HEK293 (cell line): ENCODE measurements at regions not wholly inside any gene's neighbourhood (a gene's known extent, or its start where the extent isn't known, plus 50 kb on each side); places are given as distances from the start of the nearest gene placed in this dataset.

Experiments
- CTCF ChIA-PET: fragments of 350-600 bp; formaldehyde crosslinking; extraction: SDS; loops from one replicate; lab custom pipeline; 2021; ENCODE audit warnings: antibody characterized with exemption; lab: Yijun Ruan, JAX
- POLR2A ChIA-PET: fragments of 300-600 bp; formaldehyde crosslinking; extraction: SDS; loops from one replicate; lab custom pipeline; 2020; ENCODE audit warnings: antibody characterized with exemption, inconsistent platforms; lab: Yijun Ruan, JAX
- H3K27ac ChIP-seq: fragments of 200-500 bp; sonication (Bioruptor generic); 2 replicates; pipeline ENCODE4 v1.5.1; 2014; ENCODE audit warnings: low read depth, low read length, control low read depth, inconsistent platforms; ENCODE audit errors: extremely low read depth
- H3K36me3 ChIP-seq, 2 experiments: fragments of 200-500 bp in 1 of 2; sonication (Bioruptor generic) in 1 of 2; 1 replicate in 1 of 2; 2 replicates in 1 of 2; pipeline ENCODE4 v1.5.1; 2014 to 2017; ENCODE audit warnings: inconsistent platforms in 2 of 2, low read length in 2 of 2; ENCODE audit not compliant: control insufficient read depth in 2 of 2, insufficient read depth in 1 of 2
- H3K4me1 ChIP-seq: fragments of 200-500 bp; sonication (Bioruptor generic); 2 replicates; pipeline ENCODE4 v1.5.1; 2014; ENCODE audit warnings: mild to moderate bottlenecking, low read length, inconsistent platforms; ENCODE audit not compliant: control insufficient read depth, insufficient read depth
- H3K4me3 ChIP-seq: 2 replicates; pipeline ENCODE4 v1.5.1; 2011; ENCODE audit warnings: low read depth, mild to moderate bottlenecking, control low read depth, low read length, moderate library complexity
- H3K9me3 ChIP-seq: fragments of 200-500 bp; sonication (Bioruptor generic); 2 replicates; pipeline ENCODE4 v1.5.1; 2014; ENCODE audit warnings: low read depth, low read length, inconsistent platforms; ENCODE audit not compliant: control insufficient read depth, insufficient read depth
- KLF10 ChIP-seq: fragments of 450-650 bp; IDR thresholded peaks from 2 replicates; pipeline ENCODE4 v1.5.1; 2018; ENCODE audit warnings: missing biosample characterization, mild to moderate bottlenecking, missing genetic modification characterization
- KLF16 ChIP-seq: fragments of 450-650 bp; formaldehyde crosslinking; IDR thresholded peaks from 2 replicates; pipeline ENCODE4 v1.5.1; 2017; ENCODE audit warnings: missing biosample characterization, missing genetic modification characterization
- MEIS1 ChIP-seq: sonication (generic); formaldehyde crosslinking; IDR thresholded peaks from 2 replicates; pipeline ENCODE4 v1.8.1; 2022; ENCODE audit warnings: missing genetic modification reagents, mild to moderate bottlenecking, borderline replicate concordance
- WT1 ChIP-seq: fragments of 450-650 bp; formaldehyde crosslinking; IDR thresholded peaks from 2 replicates; pipeline ENCODE4 v1.5.1; 2016; ENCODE audit warnings: missing biosample characterization, missing genetic modification characterization
- YY1 ChIP-seq: fragments of 450-650 bp; formaldehyde crosslinking; IDR thresholded peaks from 2 replicates; pipeline ENCODE4 v1.5.1; 2018; ENCODE audit warnings: missing biosample characterization, missing genetic modification characterization
- ZBTB48 ChIP-seq: fragments of 450-650 bp; formaldehyde crosslinking; IDR thresholded peaks from 2 replicates; pipeline ENCODE4 v1.5.1; 2016; ENCODE audit warnings: missing biosample characterization, missing genetic modification characterization
- ZFHX2 ChIP-seq: fragments of 450-650 bp; formaldehyde crosslinking; conservative IDR thresholded peaks from 2 replicates; pipeline ENCODE4 v1.5.1; 2016; ENCODE audit warnings: missing biosample characterization, missing genetic modification characterization
- ZNF140 ChIP-seq: fragments of 450-650 bp; formaldehyde crosslinking; IDR thresholded peaks from 2 replicates; pipeline ENCODE4 v1.5.1; 2016; ENCODE audit warnings: missing biosample characterization, missing genetic modification characterization
- ZNF223 ChIP-seq: fragments of 450-650 bp; formaldehyde crosslinking; IDR thresholded peaks from 2 replicates; pipeline ENCODE4 v1.5.1; 2016; ENCODE audit warnings: missing biosample characterization, missing genetic modification characterization
- ZNF48 ChIP-seq: fragments of 450-650 bp; formaldehyde crosslinking; IDR thresholded peaks from 2 replicates; pipeline ENCODE4 v1.5.1; 2016; ENCODE audit warnings: missing biosample characterization, missing genetic modification characterization
- ZNF548 ChIP-seq: fragments of 450-650 bp; formaldehyde crosslinking; IDR thresholded peaks from 2 replicates; pipeline ENCODE4 v1.5.1; 2016; ENCODE audit warnings: missing biosample characterization, missing genetic modification characterization
- ZNF549 ChIP-seq: fragments of 450-650 bp; IDR thresholded peaks from 2 replicates; pipeline ENCODE4 v1.5.1; 2018; ENCODE audit warnings: missing biosample characterization, missing genetic modification characterization, mild to moderate bottlenecking, inconsistent platforms, moderate library complexity
- ZNF555 ChIP-seq: fragments of 450-650 bp; formaldehyde crosslinking; conservative IDR thresholded peaks from 2 replicates; pipeline ENCODE4 v1.5.1; 2017; ENCODE audit warnings: missing biosample characterization, mild to moderate bottlenecking, missing genetic modification characterization, inconsistent platforms
- ZNF585B ChIP-seq: fragments of 450-650 bp; formaldehyde crosslinking; IDR thresholded peaks from 2 replicates; pipeline ENCODE4 v1.5.1; 2016; ENCODE audit warnings: missing biosample characterization, missing genetic modification characterization
- ZNF626 ChIP-seq: fragments of 450-650 bp; sonication (Bioruptor Pico); formaldehyde crosslinking; IDR thresholded peaks from 2 replicates; pipeline ENCODE4 v1.5.1; 2018; ENCODE audit warnings: missing biosample characterization, missing genetic modification characterization, inconsistent platforms
- ZNF747 ChIP-seq: fragments of 450-650 bp; formaldehyde crosslinking; IDR thresholded peaks from 2 replicates; pipeline ENCODE4 v1.5.1; 2016; ENCODE audit warnings: missing biosample characterization, missing genetic modification characterization
- ZNF843 ChIP-seq: fragments of 450-650 bp; formaldehyde crosslinking; IDR thresholded peaks from 2 replicates; pipeline ENCODE4 v1.5.1; 2016; ENCODE audit warnings: missing biosample characterization, missing genetic modification characterization
- TF ChIP-seq, protein P1 (sequence below): fragments of 450-650 bp; formaldehyde crosslinking; IDR thresholded peaks from 2 replicates; pipeline ENCODE4 v1.5.1; 2016; ENCODE audit warnings: missing biosample characterization, missing genetic modification characterization, low read depth
- TF ChIP-seq, protein P2 (sequence below): fragments of 450-650 bp; formaldehyde crosslinking; IDR thresholded peaks from 2 replicates; pipeline ENCODE4 v1.5.1; 2016; ENCODE audit warnings: missing biosample characterization, missing genetic modification characterization
- TF ChIP-seq, protein P3 (sequence below): fragments of 450-650 bp; formaldehyde crosslinking; IDR thresholded peaks from 2 replicates; pipeline ENCODE4 v1.5.1; 2016; ENCODE audit warnings: missing biosample characterization, missing genetic modification characterization
- TF ChIP-seq, protein P4 (sequence below): fragments of 450-650 bp; formaldehyde crosslinking; IDR thresholded peaks from 2 replicates; pipeline ENCODE4 v1.5.1; 2017; ENCODE audit warnings: missing biosample characterization, missing genetic modification characterization
- TF ChIP-seq, protein P5 (sequence below): fragments of 450-650 bp; formaldehyde crosslinking; IDR thresholded peaks from 2 replicates; pipeline ENCODE4; 2016; ENCODE audit warnings: missing biosample characterization, missing genetic modification characterization
- TF ChIP-seq, protein P6 (sequence below): fragments of 450-650 bp; formaldehyde crosslinking; optimal IDR thresholded peaks from 2 replicates; pipeline ENCODE3; 2016; ENCODE audit warnings: missing biosample characterization, mild to moderate bottlenecking, missing genetic modification characterization

DNA sequence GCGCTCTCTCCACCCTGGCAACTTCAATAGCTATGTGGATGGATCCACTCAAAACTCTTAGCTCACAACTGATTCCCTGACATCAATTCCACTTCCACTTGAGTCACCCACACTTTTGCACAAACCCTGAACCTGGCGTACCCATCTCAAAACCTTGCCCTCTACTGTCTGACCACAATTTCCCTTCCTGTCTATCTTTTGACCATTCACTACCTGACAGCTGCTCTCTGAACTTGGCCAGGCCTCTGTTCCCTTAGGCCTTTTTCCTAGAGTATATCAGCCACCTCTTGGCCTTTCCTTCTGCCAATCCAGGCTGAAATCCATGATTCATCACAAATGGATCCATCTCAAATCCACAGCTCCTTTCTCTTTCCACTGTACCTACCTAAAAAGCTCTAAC, 106.0 kb downstream of the RPL27A start (continued):
- TF ChIP-seq, protein P1, sequence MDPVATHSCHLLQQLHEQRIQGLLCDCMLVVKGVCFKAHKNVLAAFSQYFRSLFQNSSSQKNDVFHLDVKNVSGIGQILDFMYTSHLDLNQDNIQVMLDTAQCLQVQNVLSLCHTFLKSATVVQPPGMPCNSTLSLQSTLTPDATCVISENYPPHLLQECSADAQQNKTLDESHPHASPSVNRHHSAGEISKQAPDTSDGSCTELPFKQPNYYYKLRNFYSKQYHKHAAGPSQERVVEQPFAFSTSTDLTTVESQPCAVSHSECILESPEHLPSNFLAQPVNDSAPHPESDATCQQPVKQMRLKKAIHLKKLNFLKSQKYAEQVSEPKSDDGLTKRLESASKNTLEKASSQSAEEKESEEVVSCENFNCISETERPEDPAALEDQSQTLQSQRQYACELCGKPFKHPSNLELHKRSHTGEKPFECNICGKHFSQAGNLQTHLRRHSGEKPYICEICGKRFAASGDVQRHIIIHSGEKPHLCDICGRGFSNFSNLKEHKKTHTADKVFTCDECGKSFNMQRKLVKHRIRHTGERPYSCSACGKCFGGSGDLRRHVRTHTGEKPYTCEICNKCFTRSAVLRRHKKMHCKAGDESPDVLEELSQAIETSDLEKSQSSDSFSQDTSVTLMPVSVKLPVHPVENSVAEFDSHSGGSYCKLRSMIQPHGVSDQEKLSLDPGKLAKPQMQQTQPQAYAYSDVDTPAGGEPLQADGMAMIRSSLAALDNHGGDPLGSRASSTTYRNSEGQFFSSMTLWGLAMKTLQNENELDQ (tag by site-specific recombination): no peak
- TF ChIP-seq KLF16 (tag by site-specific recombination) (no peak), ZNF549 (no peak), ZNF548 (tag by site-specific recombination) (no peak)

DNA sequence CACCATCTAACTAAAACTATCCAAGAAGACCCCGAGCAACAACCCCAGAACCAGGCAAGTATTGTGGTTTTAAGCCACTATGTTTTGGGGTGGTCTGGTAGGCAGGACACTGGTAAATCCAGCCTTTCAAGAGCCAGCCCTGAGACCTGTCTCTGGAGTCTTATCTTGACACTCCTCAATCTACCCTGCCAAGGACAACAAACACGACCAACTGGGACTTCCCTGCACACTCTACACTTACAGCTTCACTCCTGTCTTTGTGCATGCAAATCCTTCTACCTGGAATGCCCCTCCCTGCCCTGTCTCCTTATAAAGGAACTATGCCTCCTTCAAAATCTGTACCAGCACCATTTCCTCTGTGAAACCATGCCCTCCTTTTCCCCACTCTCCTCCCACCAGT, 107.3 kb downstream of the RPL27A start:
- ChIA-PET CTCF (interaction anchor here (1.9 kb wide), 1 partner anchor 25 kb away, joined by 6 read pairs; no protein-coding TSS in a partner anchor), POLR2A (no interaction called here)
- Histone ChIP-seq H3K4me1 (no peaks in the 10 kb centered on the region), H3K36me3 (no peaks in the 10 kb centered on the region), H3K27ac (no peak overlapping the region), H3K4me3 (no peak overlapping the region), H3K9me3 (no peaks in the 10 kb centered on the region)
- no peak for TF ChIP-seq ZFHX2 (tag by site-specific recombination)
- peak; percentile 70 for TF ChIP-seq WT1 (tag by site-specific recombination)

DNA sequence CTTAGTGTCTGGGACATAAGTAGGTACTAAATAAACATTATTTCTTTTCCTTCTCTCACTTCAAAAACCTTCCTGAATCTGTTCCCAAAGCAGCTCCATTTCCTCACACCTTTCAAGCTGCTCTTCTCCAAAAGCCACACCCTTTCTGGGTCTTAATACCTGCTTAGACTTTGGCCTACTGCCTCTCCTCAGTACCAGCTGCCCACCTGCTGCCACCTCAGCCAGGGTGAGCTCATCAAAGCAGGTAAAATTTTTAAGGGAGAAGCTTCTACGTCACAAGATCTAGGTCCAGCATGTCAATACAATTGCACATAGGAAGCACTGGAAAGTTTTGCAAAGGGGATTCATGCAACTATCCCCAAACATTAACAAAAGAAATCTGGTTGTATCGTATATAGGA, 108.4 kb downstream of the RPL27A start:
- ChIA-PET CTCF (interaction anchor here (0.7 to 1.5 kb wide), 3 partner anchors 14 to 22 kb away, joined by 3 to 6 read pairs (median 3); no protein-coding TSS in a partner anchor), POLR2A (interaction anchor here (0.5 kb wide), 1 partner anchor 93 kb away, joined by 3 read pairs; no protein-coding TSS in a partner anchor)
- Histone ChIP-seq H3K9me3 (no peaks in the 10 kb centered on the region), H3K4me1 (no peaks in the 10 kb centered on the region), H3K4me3 (no peak overlapping the region), H3K36me3 (no peaks in the 10 kb centered on the region), H3K27ac (no peak overlapping the region)
- TF ChIP-seq, protein P2, sequence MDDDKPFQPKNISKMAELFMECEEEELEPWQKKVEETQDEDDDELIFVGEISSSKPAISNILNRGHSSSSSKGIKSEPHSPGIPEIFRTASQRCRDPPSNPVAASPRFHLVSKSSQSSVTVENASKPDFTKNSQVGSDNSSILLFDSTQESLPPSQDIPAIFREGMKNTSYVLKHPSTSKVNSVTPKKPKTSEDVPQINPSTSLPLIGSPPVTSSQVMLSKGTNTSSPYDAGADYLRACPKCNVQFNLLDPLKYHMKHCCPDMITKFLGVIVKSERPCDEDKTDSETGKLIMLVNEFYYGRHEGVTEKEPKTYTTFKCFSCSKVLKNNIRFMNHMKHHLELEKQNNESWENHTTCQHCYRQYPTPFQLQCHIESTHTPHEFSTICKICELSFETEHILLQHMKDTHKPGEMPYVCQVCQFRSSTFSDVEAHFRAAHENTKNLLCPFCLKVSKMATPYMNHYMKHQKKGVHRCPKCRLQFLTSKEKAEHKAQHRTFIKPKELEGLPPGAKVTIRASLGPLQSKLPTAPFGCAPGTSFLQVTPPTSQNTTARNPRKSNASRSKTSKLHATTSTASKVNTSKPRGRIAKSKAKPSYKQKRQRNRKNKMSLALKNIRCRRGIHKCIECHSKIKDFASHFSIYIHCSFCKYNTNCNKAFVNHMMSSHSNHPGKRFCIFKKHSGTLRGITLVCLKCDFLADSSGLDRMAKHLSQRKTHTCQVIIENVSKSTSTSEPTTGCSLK (tag by site-specific recombination): no peak
- TF ChIP-seq, protein P3, sequence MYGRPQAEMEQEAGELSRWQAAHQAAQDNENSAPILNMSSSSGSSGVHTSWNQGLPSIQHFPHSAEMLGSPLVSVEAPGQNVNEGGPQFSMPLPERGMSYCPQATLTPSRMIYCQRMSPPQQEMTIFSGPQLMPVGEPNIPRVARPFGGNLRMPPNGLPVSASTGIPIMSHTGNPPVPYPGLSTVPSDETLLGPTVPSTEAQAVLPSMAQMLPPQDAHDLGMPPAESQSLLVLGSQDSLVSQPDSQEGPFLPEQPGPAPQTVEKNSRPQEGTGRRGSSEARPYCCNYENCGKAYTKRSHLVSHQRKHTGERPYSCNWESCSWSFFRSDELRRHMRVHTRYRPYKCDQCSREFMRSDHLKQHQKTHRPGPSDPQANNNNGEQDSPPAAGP: no peak
- TF ChIP-seq ZNF747 (tag by site-specific recombination) (no peak), ZNF48 (tag by site-specific recombination) (no peak), ZNF843 (no peak), ZBTB48 (tag by site-specific recombination) (no peak), ZNF555 (tag by site-specific recombination) (no peak), MEIS1 (CRISPR knock-in tag) (no peak), YY1 (tag by site-specific recombination) (no peak), ZNF626 (no peak), KLF10 (tag by site-specific recombination) (no peak), ZNF140 (tag by site-specific recombination) (no peak), ZNF223 (tag by site-specific recombination) (no peak), ZNF585B (no peak)
- TF ChIP-seq, protein P4, sequence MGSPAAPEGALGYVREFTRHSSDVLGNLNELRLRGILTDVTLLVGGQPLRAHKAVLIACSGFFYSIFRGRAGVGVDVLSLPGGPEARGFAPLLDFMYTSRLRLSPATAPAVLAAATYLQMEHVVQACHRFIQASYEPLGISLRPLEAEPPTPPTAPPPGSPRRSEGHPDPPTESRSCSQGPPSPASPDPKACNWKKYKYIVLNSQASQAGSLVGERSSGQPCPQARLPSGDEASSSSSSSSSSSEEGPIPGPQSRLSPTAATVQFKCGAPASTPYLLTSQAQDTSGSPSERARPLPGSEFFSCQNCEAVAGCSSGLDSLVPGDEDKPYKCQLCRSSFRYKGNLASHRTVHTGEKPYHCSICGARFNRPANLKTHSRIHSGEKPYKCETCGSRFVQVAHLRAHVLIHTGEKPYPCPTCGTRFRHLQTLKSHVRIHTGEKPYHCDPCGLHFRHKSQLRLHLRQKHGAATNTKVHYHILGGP (tag by site-specific recombination): no peak
- TF ChIP-seq, protein P5, sequence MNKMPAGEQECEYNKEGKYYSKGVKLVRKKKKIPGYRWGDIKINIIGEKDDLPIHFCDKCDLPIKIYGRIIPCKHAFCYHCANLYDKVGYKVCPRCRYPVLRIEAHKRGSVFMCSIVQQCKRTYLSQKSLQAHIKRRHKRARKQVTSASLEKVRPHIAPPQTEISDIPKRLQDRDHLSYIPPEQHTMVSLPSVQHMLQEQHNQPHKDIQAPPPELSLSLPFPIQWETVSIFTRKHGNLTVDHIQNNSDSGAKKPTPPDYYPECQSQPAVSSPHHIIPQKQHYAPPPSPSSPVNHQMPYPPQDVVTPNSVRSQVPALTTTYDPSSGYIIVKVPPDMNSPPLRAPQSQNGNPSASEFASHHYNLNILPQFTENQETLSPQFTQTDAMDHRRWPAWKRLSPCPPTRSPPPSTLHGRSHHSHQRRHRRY: no peak
- TF ChIP-seq, protein P6, sequence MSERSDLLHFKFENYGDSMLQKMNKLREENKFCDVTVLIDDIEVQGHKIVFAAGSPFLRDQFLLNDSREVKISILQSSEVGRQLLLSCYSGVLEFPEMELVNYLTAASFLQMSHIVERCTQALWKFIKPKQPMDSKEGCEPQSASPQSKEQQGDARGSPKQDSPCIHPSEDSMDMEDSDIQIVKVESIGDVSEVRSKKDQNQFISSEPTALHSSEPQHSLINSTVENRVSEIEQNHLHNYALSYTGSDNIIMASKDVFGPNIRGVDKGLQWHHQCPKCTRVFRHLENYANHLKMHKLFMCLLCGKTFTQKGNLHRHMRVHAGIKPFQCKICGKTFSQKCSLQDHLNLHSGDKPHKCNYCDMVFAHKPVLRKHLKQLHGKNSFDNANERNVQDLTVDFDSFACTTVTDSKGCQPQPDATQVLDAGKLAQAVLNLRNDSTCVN: no peak
